Neural cell (in vitro differentiated cells): ENCODE measurements at regions not wholly inside any gene's neighbourhood (a gene's known extent, or its start where the extent isn't known, plus 50 kb on each side); places are given as distances from the start of the nearest gene placed in this dataset.
"Not testable (repeated sequence)": the region's sequence is repeated elsewhere in the genome, so short reads cannot be mapped to it uniquely, and the experiment has no call there.

Experiments
- TF ChIP-seq, protein P1 (sequence below): fragments of 450-650 bp; IDR thresholded peaks from 2 replicates; pipeline ENCODE4 v1.5.1; 2014; ENCODE audit warnings: antibody characterized with exemption, mild to moderate bottlenecking, moderate library complexity; ENCODE audit not compliant: poor library complexity, severe bottlenecking
- TF ChIP-seq, protein P2 (sequence below): IDR thresholded peaks from 2 replicates; pipeline ENCODE4 v1.6.1; 2012; ENCODE audit warnings: borderline replicate concordance

DNA sequence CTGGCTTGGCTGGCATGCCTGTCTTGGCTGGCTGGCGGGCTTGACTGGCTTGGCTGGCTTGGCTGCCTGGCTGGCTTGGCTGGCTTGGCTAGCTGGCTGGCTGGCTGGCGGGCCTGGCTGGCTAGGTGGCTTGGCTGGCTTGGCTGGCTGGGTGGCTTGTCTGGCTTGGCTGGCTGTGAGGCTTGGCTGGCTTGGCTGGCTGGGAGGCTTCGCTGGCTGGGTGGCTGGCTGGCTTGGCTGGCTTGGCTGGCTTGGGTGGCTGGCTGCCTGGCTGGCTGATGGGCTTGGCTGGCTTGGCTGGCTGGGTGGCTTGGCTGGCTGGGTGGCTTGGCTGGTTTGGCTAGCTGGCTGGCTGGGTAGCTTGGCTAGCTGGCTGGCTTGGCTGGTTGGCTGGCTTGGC, 2827.9 kb downstream of the RPIA start:
- TF ChIP-seq, protein P1, sequence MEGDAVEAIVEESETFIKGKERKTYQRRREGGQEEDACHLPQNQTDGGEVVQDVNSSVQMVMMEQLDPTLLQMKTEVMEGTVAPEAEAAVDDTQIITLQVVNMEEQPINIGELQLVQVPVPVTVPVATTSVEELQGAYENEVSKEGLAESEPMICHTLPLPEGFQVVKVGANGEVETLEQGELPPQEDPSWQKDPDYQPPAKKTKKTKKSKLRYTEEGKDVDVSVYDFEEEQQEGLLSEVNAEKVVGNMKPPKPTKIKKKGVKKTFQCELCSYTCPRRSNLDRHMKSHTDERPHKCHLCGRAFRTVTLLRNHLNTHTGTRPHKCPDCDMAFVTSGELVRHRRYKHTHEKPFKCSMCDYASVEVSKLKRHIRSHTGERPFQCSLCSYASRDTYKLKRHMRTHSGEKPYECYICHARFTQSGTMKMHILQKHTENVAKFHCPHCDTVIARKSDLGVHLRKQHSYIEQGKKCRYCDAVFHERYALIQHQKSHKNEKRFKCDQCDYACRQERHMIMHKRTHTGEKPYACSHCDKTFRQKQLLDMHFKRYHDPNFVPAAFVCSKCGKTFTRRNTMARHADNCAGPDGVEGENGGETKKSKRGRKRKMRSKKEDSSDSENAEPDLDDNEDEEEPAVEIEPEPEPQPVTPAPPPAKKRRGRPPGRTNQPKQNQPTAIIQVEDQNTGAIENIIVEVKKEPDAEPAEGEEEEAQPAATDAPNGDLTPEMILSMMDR = not testable (repeated sequence)
- TF ChIP-seq, protein P2, sequence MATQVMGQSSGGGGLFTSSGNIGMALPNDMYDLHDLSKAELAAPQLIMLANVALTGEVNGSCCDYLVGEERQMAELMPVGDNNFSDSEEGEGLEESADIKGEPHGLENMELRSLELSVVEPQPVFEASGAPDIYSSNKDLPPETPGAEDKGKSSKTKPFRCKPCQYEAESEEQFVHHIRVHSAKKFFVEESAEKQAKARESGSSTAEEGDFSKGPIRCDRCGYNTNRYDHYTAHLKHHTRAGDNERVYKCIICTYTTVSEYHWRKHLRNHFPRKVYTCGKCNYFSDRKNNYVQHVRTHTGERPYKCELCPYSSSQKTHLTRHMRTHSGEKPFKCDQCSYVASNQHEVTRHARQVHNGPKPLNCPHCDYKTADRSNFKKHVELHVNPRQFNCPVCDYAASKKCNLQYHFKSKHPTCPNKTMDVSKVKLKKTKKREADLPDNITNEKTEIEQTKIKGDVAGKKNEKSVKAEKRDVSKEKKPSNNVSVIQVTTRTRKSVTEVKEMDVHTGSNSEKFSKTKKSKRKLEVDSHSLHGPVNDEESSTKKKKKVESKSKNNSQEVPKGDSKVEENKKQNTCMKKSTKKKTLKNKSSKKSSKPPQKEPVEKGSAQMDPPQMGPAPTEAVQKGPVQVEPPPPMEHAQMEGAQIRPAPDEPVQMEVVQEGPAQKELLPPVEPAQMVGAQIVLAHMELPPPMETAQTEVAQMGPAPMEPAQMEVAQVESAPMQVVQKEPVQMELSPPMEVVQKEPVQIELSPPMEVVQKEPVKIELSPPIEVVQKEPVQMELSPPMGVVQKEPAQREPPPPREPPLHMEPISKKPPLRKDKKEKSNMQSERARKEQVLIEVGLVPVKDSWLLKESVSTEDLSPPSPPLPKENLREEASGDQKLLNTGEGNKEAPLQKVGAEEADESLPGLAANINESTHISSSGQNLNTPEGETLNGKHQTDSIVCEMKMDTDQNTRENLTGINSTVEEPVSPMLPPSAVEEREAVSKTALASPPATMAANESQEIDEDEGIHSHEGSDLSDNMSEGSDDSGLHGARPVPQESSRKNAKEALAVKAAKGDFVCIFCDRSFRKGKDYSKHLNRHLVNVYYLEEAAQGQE = not testable (repeated sequence)
